ENCODE measurements at regions not wholly inside any gene's neighbourhood (a gene's known extent, or its start where the extent isn't known, plus 50 kb on each side); places are given as distances from the start of the nearest gene placed in this dataset.

- Histone ChIP-seq H3K27ac (no peak overlapping the region), H3K4me3 (no peak overlapping the region), H3K4me1 (no peaks in the 10 kb centered on the region), H3K9me3 (no peaks in the 10 kb centered on the region), H3K36me3 (no peaks in the 10 kb centered on the region), H3K27me3 (no peaks in the 10 kb centered on the region)
- intact Hi-C loops (cut with DNase I), result no loop called here
- TF ChIP-seq POLR2A (IDR thresholded peaks at IDR 0.05) (no peak), CTCF (IDR thresholded peaks at IDR 0.05) (no peak)
- WGBS, 2 donors, result 46 to 76% methylated on average over 2 of the region's 2 CpGs
- DNase-seq, result no peak
Measured at GRCh38 chr13:72112216-72112615, 245.2 kb upstream of the DACH1 start.

- DNase-seq, result no peak
- intact Hi-C loops (cut with DNase I), result no loop called here
- TF ChIP-seq POLR2A (IDR thresholded peaks at IDR 0.05) (no peak), CTCF (IDR thresholded peaks at IDR 0.05) (no peak)
- H3K4me3 ChIP-seq, result no peak overlapping the region
- H3K4me1 ChIP-seq, result no peaks in the 10 kb centered on the region
- H3K9me3 ChIP-seq, result no peaks in the 10 kb centered on the region
- no peaks in the 10 kb centered on the region for H3K27me3 ChIP-seq
- 33 to 53% methylated on average over 4 of the region's 4 CpGs for WGBS, 2 donors
- no peak overlapping the region for H3K27ac ChIP-seq
- H3K36me3 ChIP-seq, result no peaks in the 10 kb centered on the region
Measured at GRCh38 chr13:72109863-72110262, 242.9 kb upstream of the DACH1 start.

GRCh38 chr13:72104656-72105180 is 237.7 kb upstream of the DACH1 start:
- TF ChIP-seq CTCF (IDR thresholded peaks at IDR 0.05) (no peak), POLR2A (IDR thresholded peaks at IDR 0.05) (no peak)
- H3K9me3 ChIP-seq, result no peaks in the 10 kb centered on the region
- intact Hi-C loops (cut with DNase I), result no loop called here
- no peak overlapping the region for H3K4me3 ChIP-seq
- no peaks in the 10 kb centered on the region for H3K27me3 ChIP-seq
- 43 to 71% methylated on average over 1 of the region's 1 CpG for WGBS, 2 donors
- H3K36me3 ChIP-seq, result no peaks in the 10 kb centered on the region
- no peak for DNase-seq
- no peak overlapping the region for H3K27ac ChIP-seq
- no peaks in the 10 kb centered on the region for H3K4me1 ChIP-seq

- 87 to 88% methylated on average over 3 of the region's 3 CpGs for WGBS, 2 donors
- Histone ChIP-seq H3K4me1 (no peaks in the 10 kb centered on the region), H3K36me3 (no peaks in the 10 kb centered on the region), H3K27me3 (no peaks in the 10 kb centered on the region), H3K27ac (no peak overlapping the region), H3K9me3 (no peaks in the 10 kb centered on the region), H3K4me3 (no peak overlapping the region)
- DNase-seq, result no peak
- intact Hi-C loops (cut with DNase I), result no loop called here
- TF ChIP-seq CTCF (IDR thresholded peaks at IDR 0.05) (no peak), POLR2A (IDR thresholded peaks at IDR 0.05) (no peak)
Measured at GRCh38 chr13:72101768-72102400, 234.9 kb upstream of the DACH1 start.

- intact Hi-C loops (cut with DNase I), result no loop called here
- WGBS, 2 donors, result 47 to 84% methylated on average over 1 to 2 of the region's 2 CpGs
- H3K4me3 ChIP-seq, result no peak overlapping the region
- DNase-seq, result no peak
- H3K27me3 ChIP-seq, result no peaks in the 10 kb centered on the region
- no peaks in the 10 kb centered on the region for H3K36me3 ChIP-seq
- H3K4me1 ChIP-seq, result no peaks in the 10 kb centered on the region
- no peak for TF ChIP-seq POLR2A (IDR thresholded peaks at IDR 0.05)
- no peak for TF ChIP-seq CTCF (IDR thresholded peaks at IDR 0.05)
- no peaks in the 10 kb centered on the region for H3K9me3 ChIP-seq
- H3K27ac ChIP-seq, result no peak overlapping the region
Measured at GRCh38 chr13:72100339-72100738, 233.3 kb upstream of the DACH1 start.

All from esophagus squamous epithelium (tissue), 5 donors.